GM12878 (cell line): ENCODE measurements at regions not wholly inside any gene's neighbourhood (a gene's known extent, or its start where the extent isn't known, plus 50 kb on each side); places are given as distances from the start of the nearest gene placed in this dataset.

Source experiments
- ATAC-seq: fragments of 200-7000 bp; cut with Tn5 transposase; 3 replicates; pipeline ENCODE4 v1.9.1; 2020; ENCODE audit warnings: mild to moderate bottlenecking, moderate library complexity
- BruUV-seq: library from RNA; stranded (reverse); fragments of 400-500 nt; replicated peaks from 2 replicates; lab custom pipeline; 2021; lab: Mats Ljungman, UMichigan
- CTCF ChIA-PET: fragments of 300-600 bp; sonication (Branson Sonifier 250); formaldehyde crosslinking; extraction: SDS; loops from one replicate; lab custom pipeline; 2021; ENCODE audit warnings: inconsistent platforms; lab: Yijun Ruan, JAX
- POLR2A ChIA-PET: fragments of 350-600 bp; formaldehyde crosslinking; extraction: SDS; loops from one replicate; lab custom pipeline; 2021; ENCODE audit warnings: inconsistent platforms; lab: Charles Lee
- RAD21 ChIA-PET: fragments of 300-600 bp; sonication (Branson Sonifier 250); formaldehyde crosslinking; loops from one replicate; lab custom pipeline; 2023; ENCODE audit warnings: antibody characterized with exemption; ENCODE audit not compliant: unreplicated experiment; lab: Charles Lee
- SMC1A ChIA-PET: fragments of 300-600 bp; sonication (Branson Sonifier 250); formaldehyde crosslinking; loops from one replicate; lab custom pipeline; 2023; ENCODE audit not compliant: unreplicated experiment, uncharacterized antibody; lab: Charles Lee
- DNase-seq: peaks from one replicate; pipeline ENCODE4 v3.0.0-alpha.2; 2011; ENCODE audit warnings: low read depth, low spot score
- FAIRE-seq: peaks from 3 replicates; lab custom pipeline; 2011; peaks lifted over from hg19 to GRCh38; lab: Jason Lieb, UNC
- H2AFZ ChIP-seq: 2 replicates; pipeline ENCODE4 v1.6.0; 2011; ENCODE audit warnings: low read depth, low read length, control low read depth; ENCODE audit not compliant: control insufficient read depth
- H3K27ac ChIP-seq: 2 replicates; pipeline ENCODE4 v1.5.1; 2011; ENCODE audit warnings: control low read depth; ENCODE audit not compliant: control insufficient read depth, insufficient read depth
- H3K27me3 ChIP-seq, 2 experiments: replicated peaks in 1 of 2; 2 replicates each; pipeline versions ENCODE4 v1.6.0 to v1.6.1; 2011; ENCODE audit warnings: low read length in 1 of 2; ENCODE audit not compliant: control insufficient read depth in 2 of 2, insufficient read depth in 2 of 2
- H3K36me3 ChIP-seq, 2 experiments: 2 replicates each; pipeline ENCODE4 v1.5.1; 2011; ENCODE audit warnings: low read length in 1 of 2; ENCODE audit not compliant: control insufficient read depth in 2 of 2, insufficient read depth in 2 of 2
- H3K4me1 ChIP-seq: 2 replicates; pipeline ENCODE4 v1.6.1; 2011; ENCODE audit warnings: mild to moderate bottlenecking, low read length, moderate library complexity, mixed read lengths; ENCODE audit not compliant: control insufficient read depth, insufficient read depth
- H3K4me2 ChIP-seq: 2 replicates; pipeline ENCODE4 v1.6.0; 2011; ENCODE audit warnings: control low read depth; ENCODE audit not compliant: control insufficient read depth, insufficient read depth
- H3K4me3 ChIP-seq: fragments of 200-600 bp; sonication (generic); 2 replicates; pipeline ENCODE4 v1.5.1; 2016
- H3K79me2 ChIP-seq: 2 replicates; pipeline ENCODE4 v1.6.0; 2011; ENCODE audit warnings: low read length; ENCODE audit not compliant: control insufficient read depth, insufficient read depth
- H3K9ac ChIP-seq: 2 replicates; pipeline ENCODE4 v1.8.0; 2011; ENCODE audit warnings: low read length, control low read depth, mixed read lengths; ENCODE audit not compliant: control insufficient read depth, insufficient read depth
- H3K9me3 ChIP-seq: replicated peaks from 3 replicates; pipeline ENCODE4 v1.5.1; 2011; ENCODE audit warnings: mild to moderate bottlenecking, low read length; ENCODE audit not compliant: control insufficient read depth, insufficient read depth
- H4K20me1 ChIP-seq: 2 replicates; pipeline ENCODE4 v1.6.0; 2011; ENCODE audit not compliant: control insufficient read depth, insufficient read depth
- CHD2 ChIP-seq: IDR thresholded peaks from 2 replicates; pipeline ENCODE4 v1.6.1; 2011; ENCODE audit warnings: low read depth, low read length, improper control_type of control experiment, borderline replicate concordance
- FOXM1 ChIP-seq: IDR thresholded peaks from 2 replicates; pipeline ENCODE4 v1.6.1; 2012; ENCODE audit warnings: low read depth, mild to moderate bottlenecking, inconsistent platforms, low read length, moderate library complexity
- HDAC2 ChIP-seq: fragments of 200-600 bp; sonication (generic); IDR thresholded peaks from 2 replicates; pipeline ENCODE4 v1.6.1; 2017
- HDAC6 ChIP-seq: fragments of 200-600 bp; sonication (generic); IDR thresholded peaks from one replicate; pipeline ENCODE4 v1.8.0; 2017; ENCODE audit warnings: antibody characterized with exemption; ENCODE audit not compliant: unreplicated experiment
- KDM1A ChIP-seq: fragments of 200-600 bp; sonication (generic); IDR thresholded peaks from 2 replicates; pipeline ENCODE4 v1.6.1; 2016; ENCODE audit warnings: borderline replicate concordance
- KLF5 ChIP-seq: fragments of 450-650 bp; IDR thresholded peaks from 2 replicates; pipeline ENCODE4 v1.6.1; 2014; ENCODE audit warnings: mild to moderate bottlenecking; ENCODE audit not compliant: partially characterized antibody
- NBN ChIP-seq: fragments of 450-650 bp; IDR thresholded peaks from 2 replicates; pipeline ENCODE4 v1.6.1; 2016
- NRF1 ChIP-seq: conservative IDR thresholded peaks from 2 replicates; pipeline ENCODE4 v1.6.1; 2011; ENCODE audit warnings: mild to moderate bottlenecking, low read depth, low read length, improper control_type of control experiment
- POLR2A ChIP-seq: IDR thresholded peaks from 2 replicates; pipeline ENCODE4 v1.6.1; 2011; ENCODE audit warnings: low read depth, mild to moderate bottlenecking, low read length
- RAD51 ChIP-seq: fragments of 450-650 bp; IDR thresholded peaks from 2 replicates; pipeline ENCODE4 v1.6.1; 2016; ENCODE audit warnings: moderate library complexity, mild to moderate bottlenecking, inconsistent platforms
- ZBTB40 ChIP-seq: fragments of 450-650 bp; IDR thresholded peaks from 2 replicates; pipeline ENCODE4 v1.6.1; 2016; ENCODE audit warnings: mild to moderate bottlenecking, moderate library complexity, borderline replicate concordance
- WGBS: methylation state at CpG from one replicate; pipeline ENCODE4 v1.1.6; 2016; ENCODE audit warnings: low lambda C conversion rate; ENCODE audit not compliant: insufficient replicate concordance, insufficient coverage; ENCODE audit errors: missing lambda C conversion rate; 5-methylcytosine and 5-hydroxymethylcytosine counted together
- in situ Hi-C: fragments of 300-500 bp; cut with MboI; formaldehyde crosslinking; loops from 9 replicates; pipeline ENCODE4 v1.14.3; 2018; ENCODE audit warnings: mixed read lengths
- intact Hi-C: fragments of 100-400 bp; cut with micrococcal nuclease; formaldehyde crosslinking; loops from one replicate; pipeline ENCODE4 v1.14.2; 2022; ENCODE audit not compliant: unreplicated experiment
- TF ChIP-seq, protein P1 (sequence below): fragments of 450-650 bp; IDR thresholded peaks from 2 replicates; pipeline ENCODE4 v1.6.1; 2018; ENCODE audit warnings: borderline replicate concordance, mild to moderate bottlenecking; ENCODE audit not compliant: partially characterized antibody
- TF ChIP-seq, protein P2 (sequence below): IDR thresholded peaks from 2 replicates; pipeline ENCODE4 v1.6.1; 2012; ENCODE audit warnings: low read length, inconsistent platforms
- TF ChIP-seq, protein P3 (sequence below): IDR thresholded peaks from 2 replicates; pipeline ENCODE4 v1.6.1; 2012; ENCODE audit warnings: low read depth, low read length, improper control_type of control experiment

DNA sequence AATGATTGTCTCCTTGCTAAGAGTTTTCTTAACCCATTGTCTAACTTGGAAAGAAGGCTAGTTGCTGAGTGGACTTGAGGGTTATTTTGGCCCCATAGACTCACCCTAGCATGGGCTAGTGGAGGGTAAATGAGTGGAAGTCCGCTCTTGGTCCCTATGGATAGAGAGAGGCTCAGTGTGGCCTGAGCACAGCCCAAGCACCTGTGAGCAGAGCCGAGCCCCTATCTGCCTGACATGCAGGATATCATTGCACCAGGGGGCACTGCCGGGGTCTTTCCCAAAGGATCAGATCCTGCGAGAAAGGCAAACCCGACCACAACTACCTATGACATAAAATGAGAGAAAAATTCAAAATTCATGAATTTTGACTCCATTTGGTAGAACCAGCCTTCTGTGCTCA is 70.6 kb upstream of the GGTLC1 start:
- TF ChIP-seq, protein P1, sequence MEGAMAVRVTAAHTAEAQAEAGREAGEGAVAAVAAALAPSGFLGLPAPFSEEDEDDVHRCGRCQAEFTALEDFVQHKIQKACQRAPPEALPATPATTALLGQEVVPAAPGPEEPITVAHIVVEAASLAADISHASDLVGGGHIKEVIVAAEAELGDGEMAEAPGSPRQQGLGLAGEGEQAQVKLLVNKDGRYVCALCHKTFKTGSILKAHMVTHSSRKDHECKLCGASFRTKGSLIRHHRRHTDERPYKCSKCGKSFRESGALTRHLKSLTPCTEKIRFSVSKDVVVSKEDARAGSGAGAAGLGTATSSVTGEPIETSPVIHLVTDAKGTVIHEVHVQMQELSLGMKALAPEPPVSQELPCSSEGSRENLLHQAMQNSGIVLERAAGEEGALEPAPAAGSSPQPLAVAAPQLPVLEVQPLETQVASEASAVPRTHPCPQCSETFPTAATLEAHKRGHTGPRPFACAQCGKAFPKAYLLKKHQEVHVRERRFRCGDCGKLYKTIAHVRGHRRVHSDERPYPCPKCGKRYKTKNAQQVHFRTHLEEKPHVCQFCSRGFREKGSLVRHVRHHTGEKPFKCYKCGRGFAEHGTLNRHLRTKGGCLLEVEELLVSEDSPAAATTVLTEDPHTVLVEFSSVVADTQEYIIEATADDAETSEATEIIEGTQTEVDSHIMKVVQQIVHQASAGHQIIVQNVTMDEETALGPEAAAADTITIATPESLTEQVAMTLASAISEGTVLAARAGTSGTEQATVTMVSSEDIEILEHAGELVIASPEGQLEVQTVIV: no peak
- TF ChIP-seq NBN (no peak), FOXM1 (no peak), NRF1 (no peak), POLR2A (no peak), ZBTB40 (no peak), KLF5 (no peak), RAD51 (no peak), HDAC6 (no peak), KDM1A (no peak), HDAC2 (no peak), CHD2 (no peak)
- TF ChIP-seq, protein P2, sequence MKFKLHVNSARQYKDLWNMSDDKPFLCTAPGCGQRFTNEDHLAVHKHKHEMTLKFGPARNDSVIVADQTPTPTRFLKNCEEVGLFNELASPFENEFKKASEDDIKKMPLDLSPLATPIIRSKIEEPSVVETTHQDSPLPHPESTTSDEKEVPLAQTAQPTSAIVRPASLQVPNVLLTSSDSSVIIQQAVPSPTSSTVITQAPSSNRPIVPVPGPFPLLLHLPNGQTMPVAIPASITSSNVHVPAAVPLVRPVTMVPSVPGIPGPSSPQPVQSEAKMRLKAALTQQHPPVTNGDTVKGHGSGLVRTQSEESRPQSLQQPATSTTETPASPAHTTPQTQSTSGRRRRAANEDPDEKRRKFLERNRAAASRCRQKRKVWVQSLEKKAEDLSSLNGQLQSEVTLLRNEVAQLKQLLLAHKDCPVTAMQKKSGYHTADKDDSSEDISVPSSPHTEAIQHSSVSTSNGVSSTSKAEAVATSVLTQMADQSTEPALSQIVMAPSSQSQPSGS: no peak
- TF ChIP-seq, protein P3, sequence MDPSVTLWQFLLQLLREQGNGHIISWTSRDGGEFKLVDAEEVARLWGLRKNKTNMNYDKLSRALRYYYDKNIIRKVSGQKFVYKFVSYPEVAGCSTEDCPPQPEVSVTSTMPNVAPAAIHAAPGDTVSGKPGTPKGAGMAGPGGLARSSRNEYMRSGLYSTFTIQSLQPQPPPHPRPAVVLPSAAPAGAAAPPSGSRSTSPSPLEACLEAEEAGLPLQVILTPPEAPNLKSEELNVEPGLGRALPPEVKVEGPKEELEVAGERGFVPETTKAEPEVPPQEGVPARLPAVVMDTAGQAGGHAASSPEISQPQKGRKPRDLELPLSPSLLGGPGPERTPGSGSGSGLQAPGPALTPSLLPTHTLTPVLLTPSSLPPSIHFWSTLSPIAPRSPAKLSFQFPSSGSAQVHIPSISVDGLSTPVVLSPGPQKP: no peak

More for the DNA sequence above, 70.6 kb upstream of the GGTLC1 start:
- Histone ChIP-seq H3K4me3 (no peak overlapping the region), H4K20me1 (no peaks in the 10 kb centered on the region), H3K27me3 (no peaks in the 10 kb centered on the region), H3K4me2 (no peak overlapping the region), H3K79me2 (no peaks in the 10 kb centered on the region), H3K27ac (no peak overlapping the region), H3K4me1 (no peaks in the 10 kb centered on the region), H2AFZ (no peak overlapping the region), H3K9ac (no peak overlapping the region), H3K36me3 (no peaks in the 10 kb centered on the region), H3K9me3 (no peaks in the 10 kb centered on the region)
- DNase-seq (no peak), FAIRE-seq (no peak), ATAC-seq (no peak)
- in situ Hi-C loops: no loop called here
- 40% methylated on average over 5 of the region's 5 CpGs for WGBS
- CTCF ChIA-PET: no interaction called here
- RAD21 ChIA-PET: no interaction called here
- POLR2A ChIA-PET: no interaction called here
- BruUV-seq: no TSS peak
- SMC1A ChIA-PET: no interaction called here
- intact Hi-C loops: no loop called here
